CD4-positive, alpha-beta T cell treated with Interleukin-17A for 4 hours (primary cell): ENCODE measurements at regions not wholly inside any gene's neighbourhood (a gene's known extent, or its start where the extent isn't known, plus 50 kb on each side); places are given as distances from the start of the nearest gene placed in this dataset.
"Not testable (repeated sequence)": the region's sequence is repeated elsewhere in the genome, so short reads cannot be mapped to it uniquely, and the experiment has no call there.

Experiments
- DNase-seq: peaks from one replicate; pipeline ENCODE4 v3.0.0-alpha.2; 2020; ENCODE audit warnings: mixed read lengths

- DNase-seq: no peak
These were observed 422.1 kb downstream of the RAB38 start for GRCh38 chr11:87753143-87753542.

DNA sequence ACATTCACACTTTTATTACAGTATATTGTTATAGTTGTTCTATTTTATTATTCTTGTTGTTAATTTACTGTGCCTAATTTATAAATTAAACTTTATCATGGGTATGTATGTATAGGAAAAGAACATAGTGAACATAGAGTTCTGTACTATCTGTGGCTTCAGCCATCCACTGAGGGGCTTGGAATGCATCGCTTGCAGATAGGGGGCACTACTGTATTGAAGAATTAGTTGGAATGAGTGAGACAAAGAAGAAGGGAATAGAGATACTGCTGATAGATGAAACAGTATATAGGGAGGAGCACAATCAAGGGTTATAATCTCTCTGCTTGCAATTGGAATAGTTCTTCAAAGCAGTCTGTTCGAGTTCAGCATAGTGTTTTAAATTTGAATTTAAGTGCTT, 432.2 kb downstream of the RAB38 start:
- DNase-seq: no peak

- DNase-seq: no peak
These were observed 434.3 kb downstream of the RAB38 start for GRCh38 chr11:87740968-87741367.

DNA sequence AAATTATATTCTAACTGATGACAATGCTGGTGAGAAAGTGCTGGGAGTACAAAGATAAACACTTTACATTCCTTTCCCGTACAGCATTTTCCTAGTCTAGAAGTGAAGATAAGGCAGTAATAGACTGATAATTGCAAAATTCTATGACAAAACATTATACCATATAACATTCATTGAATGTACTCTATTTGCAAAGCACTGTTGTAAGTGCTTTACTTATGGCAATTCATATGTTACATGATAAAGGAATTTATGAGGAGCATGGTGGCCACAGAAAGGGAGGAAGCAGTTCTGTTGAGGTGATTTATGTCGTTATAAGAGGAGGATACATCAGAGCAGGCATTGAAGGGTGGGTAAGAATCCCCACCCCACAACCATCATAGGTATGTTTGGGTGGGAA, 434.8 kb downstream of the RAB38 start:
- DNase-seq: no peak

GRCh38 chr11:87739766-87740165, 435.5 kb downstream of the RAB38 start:
- DNase-seq: no peak

DNA sequence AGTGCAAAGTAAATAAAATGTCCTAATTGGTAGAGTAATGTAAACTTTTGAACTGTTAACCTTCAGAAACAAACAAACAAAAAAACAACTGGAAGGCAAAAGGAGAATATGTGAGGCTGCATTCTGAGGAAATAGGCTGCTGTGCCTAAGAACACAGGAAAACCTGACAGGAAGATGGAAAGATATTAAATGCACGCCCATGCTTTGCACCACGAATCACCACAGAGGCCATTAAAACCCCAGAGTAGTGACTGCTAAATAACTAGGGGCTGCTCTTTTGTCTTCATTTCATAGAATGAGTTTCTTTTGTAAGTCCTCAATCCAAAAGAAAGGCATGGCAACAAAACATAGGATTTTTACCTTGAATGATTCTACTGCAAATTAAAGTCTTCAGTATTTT, 436.0 kb downstream of the RAB38 start:
- no peak for DNase-seq

DNA sequence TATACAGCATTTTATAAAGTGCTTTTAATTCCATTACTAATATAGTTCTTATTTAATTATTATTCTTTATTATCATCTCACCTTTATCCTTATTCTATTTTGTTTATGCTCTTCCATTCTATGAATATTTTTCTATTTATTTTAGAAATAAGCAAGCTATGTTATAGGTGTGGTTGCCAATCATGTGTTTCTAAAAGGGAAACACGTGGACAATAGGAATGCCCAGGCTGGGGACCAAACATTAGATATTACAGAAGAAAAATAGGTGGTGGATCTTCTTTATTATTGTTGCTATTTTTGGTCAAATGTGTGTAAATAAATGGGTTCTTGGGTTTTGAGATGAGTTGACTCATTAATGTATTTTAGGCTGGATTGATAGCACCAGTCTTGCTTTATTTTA, 438.3 kb downstream of the RAB38 start:
- no peak for DNase-seq

GRCh38 chr11:87726506-87726905, 448.7 kb downstream of the RAB38 start:
- no peak for DNase-seq

DNA sequence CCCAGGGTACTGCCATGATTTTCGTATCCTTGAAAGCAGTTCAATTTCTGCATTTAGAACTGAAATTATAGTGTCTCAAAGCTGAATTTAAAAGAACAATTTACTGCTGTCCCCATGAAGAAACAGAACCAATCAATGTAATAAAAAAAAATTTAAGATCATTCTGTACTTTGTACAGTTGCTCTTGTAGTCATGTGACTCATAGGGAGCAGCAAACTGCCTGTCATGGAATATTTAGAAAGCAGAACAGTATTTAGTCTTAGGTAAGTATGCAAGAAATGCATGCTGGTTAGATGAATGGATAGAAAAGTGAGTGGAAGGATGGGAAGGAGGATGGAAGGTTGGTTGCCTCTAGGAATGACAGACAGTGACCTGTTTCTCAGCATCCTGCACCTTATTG, 450.9 kb downstream of the RAB38 start:
- no peak for DNase-seq

DNA sequence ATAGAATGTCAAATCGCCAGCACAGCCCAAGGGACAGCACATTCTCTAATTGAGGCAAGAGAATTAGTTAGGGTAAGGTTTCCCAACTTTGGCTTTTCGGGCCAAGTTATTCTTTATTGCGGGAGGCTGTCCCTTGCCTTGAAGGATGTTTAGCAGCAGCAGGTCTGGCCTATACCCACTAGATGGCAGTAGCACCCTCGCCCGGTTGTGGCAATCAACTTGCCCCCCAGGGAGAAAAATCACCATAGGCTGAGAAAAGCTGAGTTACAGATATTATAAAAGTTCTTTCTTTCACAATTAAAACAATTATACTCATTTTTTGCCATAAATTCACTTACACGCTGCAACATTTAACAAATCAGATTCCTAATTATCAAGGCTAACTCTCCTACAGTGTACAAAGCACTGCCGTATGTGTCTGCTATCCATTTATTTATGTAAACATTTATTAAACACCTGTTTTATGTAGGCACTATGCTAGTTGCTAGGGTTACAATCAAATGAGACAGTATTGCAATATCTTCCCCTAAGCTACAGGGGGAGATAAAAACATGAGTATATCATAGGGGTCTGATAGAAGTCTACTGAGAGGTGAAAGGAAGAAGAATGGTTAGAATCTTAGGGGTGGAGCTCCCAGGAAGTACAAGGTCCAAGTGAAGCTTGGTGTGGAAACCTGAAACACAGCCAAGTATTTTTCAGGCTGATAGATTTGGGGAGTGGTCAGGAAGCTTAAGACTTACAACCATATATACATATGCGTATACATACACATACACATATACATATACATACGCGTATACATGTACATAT, 452.3 kb downstream of the RAB38 start:
- DNase-seq: no peak

DNA sequence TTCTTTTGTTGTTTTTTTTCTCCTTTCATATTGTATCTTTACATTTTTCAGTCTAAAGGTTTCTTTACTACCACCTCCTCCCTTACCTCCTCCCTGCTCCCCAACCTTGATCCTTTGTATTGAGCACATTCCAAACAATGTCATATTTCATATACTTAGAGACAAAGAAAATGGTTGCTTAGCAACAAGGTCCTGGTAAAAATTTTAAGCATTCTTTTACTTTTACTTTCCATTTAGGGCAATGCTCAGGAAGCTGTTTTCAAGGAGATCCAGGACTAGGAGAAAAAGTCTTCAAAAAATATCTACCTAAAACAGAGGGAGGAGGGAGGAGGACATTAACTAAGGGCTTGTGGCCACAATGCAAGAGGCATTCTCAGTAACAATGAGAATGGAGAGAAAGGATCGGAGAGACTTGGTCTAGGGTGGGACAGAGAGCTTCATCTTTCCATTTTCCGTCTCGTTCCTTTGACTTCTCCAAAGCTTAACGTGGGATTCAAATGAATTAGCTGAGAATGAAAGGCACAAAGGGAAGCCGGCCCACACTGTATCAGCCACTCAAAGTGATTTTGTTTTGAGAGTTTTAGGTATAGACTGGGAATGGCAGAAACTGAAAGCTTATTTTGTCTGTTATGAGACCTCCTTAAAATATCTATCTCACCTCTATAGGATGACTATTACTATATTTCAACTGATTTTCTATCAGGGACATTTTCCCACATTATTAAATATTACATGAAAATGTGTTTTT, 455.7 kb downstream of the RAB38 start:
- DNase-seq: no peak

DNA sequence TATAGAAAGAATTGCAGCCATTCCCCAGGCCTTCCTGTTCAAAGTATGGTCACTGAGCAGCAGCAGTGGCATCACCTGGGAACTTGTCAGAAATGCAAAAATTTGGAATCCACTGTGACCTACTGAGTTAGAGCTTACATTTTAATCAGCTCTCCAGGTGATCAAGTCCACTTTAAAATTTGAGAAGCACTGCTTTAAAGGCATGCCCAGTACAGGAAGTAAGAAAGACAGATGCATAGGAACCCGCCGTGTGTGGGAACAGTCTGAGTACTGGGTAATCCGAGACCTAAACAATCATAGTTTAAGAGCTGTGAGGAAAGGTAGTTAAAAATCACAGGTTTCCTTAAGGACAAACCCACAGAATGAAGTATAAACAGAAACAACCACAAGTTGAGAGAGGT, 462.4 kb downstream of the RAB38 start:
- DNase-seq: no peak

- DNase-seq: no peak
These were observed 462.9 kb downstream of the RAB38 start for GRCh38 chr11:87712391-87712790.

DNA sequence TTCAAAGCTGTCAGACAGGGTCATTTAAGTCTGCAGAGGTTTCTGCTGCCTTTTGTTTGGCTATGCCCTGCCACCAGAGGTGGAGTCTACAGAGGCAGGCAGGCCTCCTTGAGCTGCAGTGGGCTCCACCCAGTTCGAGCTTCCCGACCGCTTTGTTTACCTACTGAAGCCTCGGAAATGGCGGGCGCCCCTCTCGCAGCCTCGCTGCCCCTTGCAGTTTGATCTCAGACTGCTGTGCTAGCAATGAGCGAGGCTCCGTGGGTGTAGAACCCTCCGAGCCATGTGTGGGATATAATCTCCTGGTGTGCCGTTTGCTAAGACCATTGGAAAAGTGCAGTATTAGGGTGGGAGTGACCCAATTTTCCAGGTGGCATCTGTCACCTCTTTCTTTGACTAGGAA, 471.7 kb downstream of the RAB38 start:
- DNase-seq: not testable (repeated sequence)

DNA sequence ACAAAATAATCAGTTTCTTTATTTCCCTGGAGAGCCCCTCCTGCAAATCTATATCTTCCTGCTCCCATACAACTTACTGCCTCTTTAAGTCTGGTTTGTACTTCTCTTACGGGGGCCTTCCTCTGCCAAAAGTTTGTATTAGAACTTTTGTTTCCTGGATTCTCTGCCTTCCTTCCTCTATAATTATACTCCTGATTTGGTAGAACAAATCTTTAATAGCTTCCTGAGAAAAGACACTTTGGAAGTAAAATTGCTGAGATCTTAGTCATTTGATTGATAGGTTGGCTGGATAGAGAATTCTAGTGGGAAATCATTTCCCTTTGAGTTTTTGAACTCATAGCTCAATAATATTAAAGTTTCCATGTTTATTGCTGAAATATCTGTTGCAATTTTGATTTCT, 499.2 kb downstream of the RAB38 start:
- DNase-seq: no peak

GRCh38 chr11:87666730-87667129, 508.5 kb downstream of the RAB38 start:
- DNase-seq: no peak

- DNase-seq: no peak
These were observed 513.0 kb downstream of the RAB38 start for GRCh38 chr11:87662287-87662686.

GRCh38 chr11:87660926-87661660, 514.1 kb downstream of the RAB38 start:
- DNase-seq: no peak

- DNase-seq: no peak
These were observed 515.4 kb downstream of the RAB38 start for GRCh38 chr11:87659807-87660206.

DNA sequence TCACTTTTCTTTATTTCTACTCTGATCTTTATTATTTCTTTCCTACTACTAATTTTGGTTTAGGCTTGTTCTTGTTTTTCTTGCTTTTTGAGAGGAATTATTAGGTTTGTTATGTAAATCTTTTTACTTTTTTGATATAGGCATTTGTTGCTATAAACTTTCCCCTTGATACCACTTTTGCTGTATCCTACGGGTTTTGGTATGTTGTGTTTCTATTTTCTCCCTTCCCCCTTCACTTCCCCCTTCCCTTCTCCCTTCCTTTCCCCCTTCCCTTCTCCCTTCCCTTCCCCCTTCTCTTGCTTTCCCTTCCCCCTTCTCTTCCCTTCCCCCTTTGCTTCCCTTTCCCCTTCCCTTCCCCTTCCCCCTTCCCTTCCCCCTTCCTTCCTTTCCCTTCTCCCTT, 529.6 kb downstream of the RAB38 start:
- no peak for DNase-seq

DNA sequence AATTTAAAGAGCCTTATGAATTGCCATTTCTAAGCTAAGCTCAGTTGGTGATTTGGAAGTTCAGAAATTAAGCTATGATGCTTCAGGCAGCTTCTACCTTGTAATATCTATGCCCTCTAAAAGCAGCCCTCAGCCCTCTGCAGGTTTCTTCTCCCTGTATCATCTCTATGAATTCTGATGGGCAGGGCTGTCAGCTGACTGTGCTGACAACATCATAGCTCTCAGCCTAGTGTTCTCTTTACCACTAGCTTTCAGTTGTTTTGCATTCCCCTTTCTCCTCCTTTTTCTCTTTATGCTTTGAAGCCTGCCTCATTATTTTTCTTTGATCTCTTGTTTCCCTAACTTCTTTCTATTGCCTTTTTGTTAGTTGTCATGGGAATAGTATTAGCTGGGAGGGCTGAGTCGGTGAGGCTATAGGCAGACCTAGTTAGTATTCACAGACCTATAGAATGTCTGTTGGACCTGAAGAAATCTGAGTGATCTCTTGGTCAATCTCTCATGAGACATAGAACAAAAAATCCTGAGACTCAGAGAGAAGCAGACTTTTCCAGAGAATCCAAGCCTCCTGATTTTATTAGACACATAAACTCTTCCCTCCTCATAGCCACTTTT, 535.4 kb downstream of the RAB38 start:
- DNase-seq: no peak

GRCh38 chr11:87635001-87635400, 540.2 kb downstream of the RAB38 start:
- DNase-seq: no peak

DNA sequence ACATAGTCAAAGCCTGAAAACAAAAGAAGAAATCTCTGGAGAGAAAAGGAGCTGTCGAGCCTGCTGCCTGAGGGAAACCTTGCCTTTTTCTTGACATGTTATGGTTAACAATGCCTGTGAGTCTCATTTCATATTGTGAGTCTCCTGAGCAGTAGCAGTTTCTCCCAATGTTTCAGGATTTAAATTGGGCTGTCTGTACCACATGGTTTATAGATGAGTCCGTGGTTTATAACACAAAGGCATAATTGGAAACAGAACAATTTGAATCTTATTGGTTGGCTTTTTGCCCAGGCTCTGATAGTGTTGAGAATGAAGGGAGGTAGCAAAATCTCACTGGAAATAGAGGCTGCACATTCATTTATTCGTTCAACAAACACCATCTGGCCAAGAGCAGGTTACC, 540.9 kb downstream of the RAB38 start:
- DNase-seq: no peak
